GM23338 (cell line): ENCODE measurements at regions not wholly inside any gene's neighbourhood (a gene's known extent, or its start where the extent isn't known, plus 50 kb on each side); places are given as distances from the start of the nearest gene placed in this dataset.

Experiments used
- ATAC-seq: fragments of 200-7000 bp; cut with Tn5 transposase; 3 replicates; pipeline ENCODE4 v1.9.1; 2020
- DNase-seq: peaks from one replicate; pipeline ENCODE4 v3.0.0-alpha.2; 2015; ENCODE audit warnings: low spot score
- H2AFZ ChIP-seq: fragments of 200-600 bp; sonication (generic); 2 replicates; pipeline ENCODE4 v1.8.0; 2016; ENCODE audit warnings: antibody characterized with exemption, mild to moderate bottlenecking, moderate library complexity
- H3F3A ChIP-seq: fragments of 200-600 bp; sonication (generic); replicated peaks from 2 replicates; pipeline ENCODE4 v1.8.0; 2017; ENCODE audit warnings: antibody characterized with exemption, mixed run types, low read depth
- H3K27ac ChIP-seq: fragments of 200-600 bp; sonication (generic); 2 replicates; pipeline ENCODE4 v1.6.1; 2016; ENCODE audit warnings: low read depth
- H3K27me3 ChIP-seq: fragments of 200-600 bp; sonication (generic); 2 replicates; pipeline ENCODE4 v1.8.0; 2016; ENCODE audit warnings: mild to moderate bottlenecking, mixed run types, moderate library complexity; ENCODE audit not compliant: insufficient read depth
- H3K36me3 ChIP-seq: fragments of 200-600 bp; sonication (generic); 2 replicates; pipeline ENCODE4 v1.8.0; 2016; ENCODE audit warnings: mild to moderate bottlenecking; ENCODE audit not compliant: insufficient read depth
- H3K4me1 ChIP-seq: fragments of 200-600 bp; sonication (generic); 2 replicates; pipeline ENCODE4 v1.8.0; 2016; ENCODE audit warnings: mild to moderate bottlenecking, moderate library complexity; ENCODE audit not compliant: insufficient read depth
- H3K4me2 ChIP-seq: fragments of 200-600 bp; sonication (generic); 2 replicates; pipeline ENCODE4 v1.7.1; 2017; ENCODE audit warnings: mixed run types
- H3K4me3 ChIP-seq: fragments of 200-600 bp; sonication (generic); 2 replicates; pipeline ENCODE4 v1.6.1; 2016; ENCODE audit warnings: mixed run types
- H3K79me2 ChIP-seq: fragments of 200-600 bp; sonication (generic); replicated peaks from 2 replicates; pipeline ENCODE4 v1.8.0; 2017; ENCODE audit warnings: mild to moderate bottlenecking; ENCODE audit not compliant: insufficient read depth
- H3K9me2 ChIP-seq: fragments of 200-600 bp; sonication (generic); 2 replicates; pipeline ENCODE4 v1.8.0; 2017; ENCODE audit not compliant: insufficient read depth
- H4K20me1 ChIP-seq: fragments of 200-600 bp; sonication (generic); replicated peaks from 2 replicates; pipeline ENCODE4 v1.8.0; 2017; ENCODE audit warnings: mild to moderate bottlenecking; ENCODE audit not compliant: insufficient read depth
- H3K27ac Mint-ChIP-seq: 2 replicates; pipeline ENCODE4 v1.8.0; 2020; ENCODE audit warnings: inconsistent platforms, mild to moderate bottlenecking, moderate library complexity, mixed read lengths
- H3K27me3 Mint-ChIP-seq: 3 replicates; pipeline ENCODE4 v1.8.0; 2022; ENCODE audit warnings: low read depth, mild to moderate bottlenecking, moderate library complexity, mixed read lengths, inconsistent platforms; ENCODE audit not compliant: insufficient read depth, poor library complexity
- H3K36me3 Mint-ChIP-seq: 3 replicates; pipeline ENCODE4 v1.8.0; 2021; ENCODE audit warnings: low read depth, mild to moderate bottlenecking, inconsistent platforms, moderate library complexity, mixed read lengths
- H3K4me1 Mint-ChIP-seq: 3 replicates; pipeline ENCODE4 v1.8.0; 2020; ENCODE audit warnings: mild to moderate bottlenecking, inconsistent platforms, mixed read lengths
- H3K4me3 Mint-ChIP-seq: 3 replicates; pipeline ENCODE4 v1.8.0; 2021; ENCODE audit warnings: moderate library complexity, mild to moderate bottlenecking, inconsistent platforms, mixed read lengths
- H3K9me3 Mint-ChIP-seq: 3 replicates; pipeline ENCODE4 v1.8.0; 2020; ENCODE audit warnings: moderate library complexity, mild to moderate bottlenecking, inconsistent platforms, mixed read lengths
- CTCF ChIP-seq, 2 experiments: fragments of 200-600 bp in 1 of 2; sonication (generic) in 1 of 2; conservative IDR thresholded peaks; 2 replicates each; pipeline versions ENCODE4 v1.5.1 to v1.6.1; 2016 to 2017; ENCODE audit warnings: antibody characterized with exemption in 2 of 2, low read depth in 2 of 2, mild to moderate bottlenecking in 2 of 2, moderate library complexity in 1 of 2
- ETS1 ChIP-seq: IDR thresholded peaks from 2 replicates; pipeline ENCODE4 v1.6.1; 2016; ENCODE audit warnings: antibody characterized with exemption
- EZH2 ChIP-seq: fragments of 200-600 bp; sonication (generic); IDR thresholded peaks from one replicate; pipeline ENCODE4 v1.8.0; 2017; ENCODE audit warnings: antibody characterized with exemption, mild to moderate bottlenecking, low read depth; ENCODE audit not compliant: unreplicated experiment
- EZH2phosphoT487 ChIP-seq: fragments of 200-600 bp; sonication (generic); IDR thresholded peaks from one replicate; pipeline ENCODE4 v1.8.1; 2018; ENCODE audit warnings: antibody characterized with exemption; ENCODE audit not compliant: unreplicated experiment
- JUNB ChIP-seq: IDR thresholded peaks from one replicate; pipeline ENCODE4 v1.6.1; 2016; ENCODE audit warnings: antibody characterized with exemption; ENCODE audit not compliant: unreplicated experiment
- NANOG ChIP-seq: IDR thresholded peaks from 2 replicates; pipeline ENCODE4 v1.6.1; 2016; ENCODE audit warnings: antibody characterized with exemption, borderline replicate concordance
- STAT1 ChIP-seq: IDR thresholded peaks from one replicate; pipeline ENCODE4 v1.6.1; 2016; ENCODE audit warnings: antibody characterized with exemption; ENCODE audit not compliant: unreplicated experiment
- ZNF331 ChIP-seq: fragments of 250-450 bp; sonication (Bioruptor Pico); IDR thresholded peaks from 2 replicates; pipeline ENCODE4 v1.5.0; 2020; ENCODE audit warnings: low read depth, mild to moderate bottlenecking, moderate library complexity
- ZNF462 ChIP-seq: fragments of 250-450 bp; sonication (Bioruptor Pico); IDR thresholded peaks from 2 replicates; pipeline ENCODE4 v1.5.0; 2020; ENCODE audit warnings: mild to moderate bottlenecking, moderate library complexity

GRCh38 chr4:19562456-19562855 lies 689.2 kb upstream of the SLIT2 start (continued):
- no peak for TF ChIP-seq ZNF462
- TF ChIP-seq ETS1 = no peak

- Mint-ChIP-seq H3K36me3 (no peaks in the 10 kb centered on the region; the same call in 2 of the 3 replicates), H3K9me3 (no peaks in the 10 kb centered on the region; the same call in 2 of the 3 replicates), H3K4me1 (peaks cover 2% of the 10 kb centered on the region; the same call in 2 of the 3 replicates), H3K4me3 (no peak overlapping the region), H3K27me3 (no peaks in the 10 kb centered on the region), H3K27ac (no peak overlapping the region)
- Histone ChIP-seq H3K36me3 (no peaks in the 10 kb centered on the region), H3K9me2 (no peaks in the 10 kb centered on the region), H4K20me1 (no peaks in the 10 kb centered on the region), H3F3A (no peaks in the 10 kb centered on the region), H3K27ac (no peak overlapping the region), H3K27me3 (no peaks in the 10 kb centered on the region), H2AFZ (no peak overlapping the region; the same call in 1 of the 2 replicates), H3K79me2 (no peaks in the 10 kb centered on the region), H3K4me3 (no peak overlapping the region), H3K4me2 (no peak overlapping the region), H3K4me1 (no peaks in the 10 kb centered on the region)
- no peak for ATAC-seq
- no peak for DNase-seq
- no peak for TF ChIP-seq CTCF (conservative IDR thresholded peaks at IDR 0.05; ENCODE audit: low read depth in 2 of 2)
- no peak for TF ChIP-seq ETS1
- TF ChIP-seq NANOG = no peak
- no peak for TF ChIP-seq EZH2
- TF ChIP-seq JUNB = no peak
- TF ChIP-seq EZH2phosphoT487 = no peak
- TF ChIP-seq STAT1 = no peak
- no peak for TF ChIP-seq ZNF331 (CRISPR knock-in tag)
Measured at GRCh38 chr4:19557161-19557560, 694.5 kb upstream of the SLIT2 start.
